RWPE2 (cell line): ENCODE measurements at regions not wholly inside any gene's neighbourhood (a gene's known extent, or its start where the extent isn't known, plus 50 kb on each side); places are given as distances from the start of the nearest gene placed in this dataset.

Experiments used
- ATAC-seq: fragments of 200-7000 bp; cut with Tn5 transposase; 3 replicates; pipeline ENCODE4 v1.9.1; 2021; ENCODE audit warnings: low read depth
- DNase-seq: peaks from one replicate; pipeline ENCODE4 v3.0.0-alpha.2; 2020; ENCODE audit warnings: low spot score
- H3K27ac ChIP-seq: fragments of 450-650 bp; 2 replicates; pipeline ENCODE4 v1.5.1; 2017; ENCODE audit warnings: mild to moderate bottlenecking; ENCODE audit not compliant: poor library complexity, severe bottlenecking
- H3K27me3 ChIP-seq: fragments of 250-450 bp; sonication (Bioruptor Pico); 2 replicates; pipeline ENCODE4 v1.5.1; 2021; ENCODE audit warnings: mild to moderate bottlenecking, moderate library complexity; ENCODE audit not compliant: insufficient read depth, poor library complexity, severe bottlenecking
- H3K36me3 ChIP-seq: fragments of 250-450 bp; sonication (Bioruptor Pico); 2 replicates; pipeline ENCODE4 v1.5.1; 2020; ENCODE audit warnings: low read depth, mild to moderate bottlenecking, moderate library complexity
- H3K4me1 ChIP-seq: fragments of 250-450 bp; sonication (Bioruptor Pico); 2 replicates; pipeline ENCODE4 v1.5.1; 2021; ENCODE audit warnings: mild to moderate bottlenecking, moderate library complexity; ENCODE audit not compliant: insufficient read depth, poor library complexity, severe bottlenecking
- H3K4me3 ChIP-seq: fragments of 250-450 bp; sonication (Bioruptor Pico); 2 replicates; pipeline ENCODE4 v1.5.1; 2021; ENCODE audit warnings: mild to moderate bottlenecking, moderate library complexity; ENCODE audit not compliant: severe bottlenecking
- H3K9me3 ChIP-seq: fragments of 250-450 bp; sonication (Bioruptor Pico); 2 replicates; pipeline ENCODE4 v1.5.1; 2021; ENCODE audit warnings: mild to moderate bottlenecking, moderate library complexity; ENCODE audit not compliant: severe bottlenecking
- CTCF ChIP-seq: fragments of 450-650 bp; IDR thresholded peaks from one replicate; pipeline ENCODE4 v1.5.1; 2017; ENCODE audit warnings: mild to moderate bottlenecking, moderate library complexity; ENCODE audit not compliant: poor library complexity, severe bottlenecking

GRCh38 chr5:179406031-179406961 is 61.0 kb upstream of the ADAMTS2 start:
- no peak overlapping the region for H3K4me3 ChIP-seq
- no peaks in the 10 kb centered on the region for H3K27me3 ChIP-seq
- H3K9me3 ChIP-seq, result peaks cover 2% of the 10 kb centered on the region
- TF ChIP-seq CTCF, result no peak
- no peak for DNase-seq
- no peaks in the 10 kb centered on the region for H3K36me3 ChIP-seq
- no peak overlapping the region for H3K27ac ChIP-seq
- no peak for ATAC-seq
- no peaks in the 10 kb centered on the region for H3K4me1 ChIP-seq

GRCh38 chr5:179405426-179406030 is 60.3 kb upstream of the ADAMTS2 start:
- ATAC-seq (no peak), DNase-seq (peak; percentile 65)
- H3K27me3 ChIP-seq, result no peaks in the 10 kb centered on the region
- H3K9me3 ChIP-seq, result peaks cover 9% of the 10 kb centered on the region
- H3K4me3 ChIP-seq, result no peak overlapping the region
- no peak for TF ChIP-seq CTCF
- no peaks in the 10 kb centered on the region for H3K36me3 ChIP-seq
- H3K4me1 ChIP-seq, result no peaks in the 10 kb centered on the region
- no peak overlapping the region for H3K27ac ChIP-seq

GRCh38 chr5:179405054-179405416 is 59.8 kb upstream of the ADAMTS2 start:
- H3K36me3 ChIP-seq, result no peaks in the 10 kb centered on the region

GRCh38 chr5:179404321-179405053 is 59.2 kb upstream of the ADAMTS2 start:
- Histone ChIP-seq H3K27me3 (no peaks in the 10 kb centered on the region), H3K4me3 (no peak overlapping the region), H3K4me1 (no peaks in the 10 kb centered on the region), H3K27ac (no peak overlapping the region), H3K36me3 (no peaks in the 10 kb centered on the region), H3K9me3 (peaks cover 14% of the 10 kb centered on the region)
- ATAC-seq (peak; percentile 45; the same call in 1 of the 3 replicates), DNase-seq (no peak)
- TF ChIP-seq CTCF, result peak; percentile 14

More at GRCh38 chr5:179405054-179405416, 59.8 kb upstream of the ADAMTS2 start:
- Histone ChIP-seq H3K27ac (no peak overlapping the region), H3K27me3 (no peaks in the 10 kb centered on the region), H3K4me1 (no peaks in the 10 kb centered on the region), H3K4me3 (no peak overlapping the region), H3K9me3 (peaks cover 11% of the 10 kb centered on the region)
- TF ChIP-seq CTCF, result no peak
- ATAC-seq, result no peak
- DNase-seq, result no peak
